Heart left ventricle (tissue), 16 donors: ENCODE measurements at regions not wholly inside any gene's neighbourhood (a gene's known extent, or its start where the extent isn't known, plus 50 kb on each side); places are given as distances from the start of the nearest gene placed in this dataset.
"Not testable (repeated sequence)": the region's sequence is repeated elsewhere in the genome, so short reads cannot be mapped to it uniquely, and the experiment has no call there.

Source experiments
- ATAC-seq, 4 donors: fragments of 200-7000 bp; cut with Tn5 transposase; one replicate each; pipeline ENCODE4 v1.9.1; 2020 to 2022; ENCODE audit warnings: moderate library complexity in 4 of 4, mild to moderate bottlenecking in 3 of 4, moderate number of reproducible peaks in 1 of 4
- DNase-seq, 5 donors: peaks; one replicate each; pipeline ENCODE4 v3.0.0-alpha.2; 2020
- H3K27ac ChIP-seq, 12 donors: fragments of 200-600 bp; sonication (generic) in 4 of 12; one replicate each; pipeline versions ENCODE4 v1.5.0 to v1.8.0; 2016 to 2022; ENCODE audit warnings: mild to moderate bottlenecking in 2 of 12
- H3K27me3 ChIP-seq, 9 donors: fragments of 200-600 bp; sonication (generic) in 2 of 9; one replicate each; pipeline versions ENCODE4 v1.5.1 to v1.8.0; 2016 to 2022; ENCODE audit warnings: mild to moderate bottlenecking in 3 of 9
- H3K36me3 ChIP-seq, 9 donors: fragments of 200-600 bp; sonication (generic) in 2 of 9; one replicate each; pipeline versions ENCODE4 v1.5.0 to v1.8.0; 2018 to 2022; ENCODE audit warnings: mild to moderate bottlenecking in 2 of 9
- H3K4me1 ChIP-seq, 12 donors: fragments of 200-600 bp; sonication (generic) in 4 of 12; one replicate each; pipeline versions ENCODE4 v1.5.0 to v1.8.0; 2016 to 2022; ENCODE audit warnings: mild to moderate bottlenecking in 3 of 12
- H3K4me3 ChIP-seq, 12 donors: fragments of 200-600 bp; sonication (generic) in 4 of 12; one replicate each; pipeline versions ENCODE4 v1.5.0 to v1.8.0; 2017 to 2022; ENCODE audit warnings: mild to moderate bottlenecking in 9 of 12, moderate library complexity in 4 of 12
- H3K9me3 ChIP-seq, 12 donors: fragments of 200-600 bp; sonication (generic) in 4 of 12; one replicate each; pipeline versions ENCODE4 v1.5.0 to v1.8.0; 2016 to 2022; ENCODE audit warnings: mild to moderate bottlenecking in 1 of 12
- POLR2A ChIP-seq, 2 donors: fragments of 450-650 bp; IDR thresholded peaks; one replicate each; pipeline ENCODE4 v1.6.1; 2017; ENCODE audit warnings: antibody characterized with exemption in 2 of 2, mild to moderate bottlenecking in 2 of 2, moderate library complexity in 2 of 2
- WGBS, 4 donors: extraction: QIAGEN DNeasy Blood & Tissue Kit in 2 of 4; methylation state at CpG; one replicate each; pipeline versions ENCODE4 v1.1.5 to v1.1.7; 2013 to 2018; 5-methylcytosine and 5-hydroxymethylcytosine counted together
- intact Hi-C, 10 donors: fragments of 100-400 bp; cut with DNase I; formaldehyde crosslinking; loops; one replicate each; pipeline versions ENCODE4 v1.11.1 to v1.14.2; 2022
- TF ChIP-seq, protein P1 (sequence below), 12 donors: fragments of 200-600 bp; sonication (generic) in 4 of 12; IDR thresholded peaks; one replicate each; pipeline versions ENCODE4 v1.5.0 to v1.8.0; 2018 to 2022; ENCODE audit warnings: antibody characterized with exemption in 12 of 12, mild to moderate bottlenecking in 5 of 12
- donor health status: ischemic (EF 13 %, LVEDD 7.1; RV severe dilation, severe dysfunction).
- donor health status: healthy with polysubstance abuse.
- donor health status: DM: no; HTN: yes; CAD: no.
- donor health status: DM: no; HTN: no; CAD: no.
- donor health status: ischemic (EF 25% LVEDD 6.9; RV normal size, moderate dysfunction).
- donor health status: ischemic (EF 25% LVEDD 5.7; RV mildly dilated, moderate dysfunction).
- donor health status: healthy.
- donor health status: DM: yes; HTN: yes; CAD: no.
- donor health status: ischemic (EF 35%, LVEDD 5.7; RV mildly dilated, moderate dysfunction).
- donor health status: nonischemic (EF 11% LVEDD 7.7; RV severe dilation, severe dysfunction).
- donor health status: DM: yes; HTN: yes; CAD: no.
- donor health status: PGD.
- donor health status: ischemic (EF 29% LVEDD 5.4; RV normal size, mild dysfunction).
- donor health status: nonischemic (EF 23%, LVEDD 6.1; RV moderate dilation, normal function).

DNA sequence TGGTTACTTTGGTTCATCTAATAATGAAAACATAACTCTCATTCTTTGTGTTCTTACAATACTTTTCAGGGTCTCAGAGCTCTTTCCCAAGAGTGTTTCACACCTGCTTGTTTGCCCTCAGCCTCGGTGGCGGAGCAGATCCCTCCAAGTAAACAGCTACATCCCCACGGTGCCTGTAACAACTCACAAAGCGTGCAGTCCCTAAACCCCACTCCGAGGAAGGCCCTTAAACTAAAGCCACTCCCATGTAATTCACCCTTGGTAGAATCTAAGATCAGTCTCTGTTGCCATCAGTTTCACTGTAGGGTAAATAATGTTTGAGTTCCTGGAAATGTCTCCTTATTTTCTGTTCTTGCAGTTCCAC is 101.1 kb downstream of the TFAP2A start:
- DNase-seq (no peak), ATAC-seq (no peak)
- peaks cover 0 to 9% (median 3%) of the 10 kb centered on the region in 9 donors for H3K27me3 ChIP-seq
- no peak overlapping the region for H3K27ac ChIP-seq
- H3K4me1 ChIP-seq: no peaks in the 10 kb centered on the region
- WGBS, 4 donors: 54 to 59% (median 58%) methylated on average over 5 of the region's 5 CpGs
- TF ChIP-seq POLR2A (IDR thresholded peaks at IDR 0.05): no peak
- H3K4me3 ChIP-seq: no peak overlapping the region
- H3K36me3 ChIP-seq: no peaks in the 10 kb centered on the region
- no peaks in the 10 kb centered on the region for H3K9me3 ChIP-seq
- intact Hi-C loops: no loop called here

DNA sequence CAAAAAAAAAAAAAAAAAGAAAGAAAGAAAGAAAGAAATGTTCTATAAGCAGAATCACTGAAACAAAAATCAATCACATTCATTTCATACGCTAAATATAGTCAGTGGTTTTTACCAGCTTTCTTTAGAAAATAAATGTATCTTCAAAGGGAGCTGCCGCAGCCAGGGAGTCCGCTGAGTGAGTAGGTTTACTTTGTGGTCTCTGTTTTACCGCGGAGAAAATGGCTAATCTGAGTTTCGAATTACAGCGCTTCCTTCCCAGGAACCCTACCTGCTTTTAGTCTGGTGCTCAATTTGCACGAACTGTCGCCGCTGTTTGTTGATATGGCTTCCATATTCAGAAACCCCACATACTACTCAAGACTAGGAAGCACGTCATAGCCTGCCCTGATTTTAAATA is 102.4 kb downstream of the TFAP2A start:
- no peak overlapping the region for H3K27ac ChIP-seq
- H3K36me3 ChIP-seq: no peaks in the 10 kb centered on the region
- TF ChIP-seq, protein P1, sequence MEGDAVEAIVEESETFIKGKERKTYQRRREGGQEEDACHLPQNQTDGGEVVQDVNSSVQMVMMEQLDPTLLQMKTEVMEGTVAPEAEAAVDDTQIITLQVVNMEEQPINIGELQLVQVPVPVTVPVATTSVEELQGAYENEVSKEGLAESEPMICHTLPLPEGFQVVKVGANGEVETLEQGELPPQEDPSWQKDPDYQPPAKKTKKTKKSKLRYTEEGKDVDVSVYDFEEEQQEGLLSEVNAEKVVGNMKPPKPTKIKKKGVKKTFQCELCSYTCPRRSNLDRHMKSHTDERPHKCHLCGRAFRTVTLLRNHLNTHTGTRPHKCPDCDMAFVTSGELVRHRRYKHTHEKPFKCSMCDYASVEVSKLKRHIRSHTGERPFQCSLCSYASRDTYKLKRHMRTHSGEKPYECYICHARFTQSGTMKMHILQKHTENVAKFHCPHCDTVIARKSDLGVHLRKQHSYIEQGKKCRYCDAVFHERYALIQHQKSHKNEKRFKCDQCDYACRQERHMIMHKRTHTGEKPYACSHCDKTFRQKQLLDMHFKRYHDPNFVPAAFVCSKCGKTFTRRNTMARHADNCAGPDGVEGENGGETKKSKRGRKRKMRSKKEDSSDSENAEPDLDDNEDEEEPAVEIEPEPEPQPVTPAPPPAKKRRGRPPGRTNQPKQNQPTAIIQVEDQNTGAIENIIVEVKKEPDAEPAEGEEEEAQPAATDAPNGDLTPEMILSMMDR (IDR thresholded peaks at IDR 0.05): no peak
- no peak for TF ChIP-seq POLR2A (IDR thresholded peaks at IDR 0.05)
- H3K4me3 ChIP-seq: no peak overlapping the region
- intact Hi-C loops: no loop called here
- H3K27me3 ChIP-seq: peaks cover 0 to 9% (median 3%) of the 10 kb centered on the region in 9 donors
- no peaks in the 10 kb centered on the region for H3K9me3 ChIP-seq
- ATAC-seq: no peak
- no peaks in the 10 kb centered on the region for H3K4me1 ChIP-seq
- no peak for DNase-seq
- WGBS, 4 donors: 66 to 74% (median 69%) methylated on average over 11 of the region's 11 CpGs

DNA sequence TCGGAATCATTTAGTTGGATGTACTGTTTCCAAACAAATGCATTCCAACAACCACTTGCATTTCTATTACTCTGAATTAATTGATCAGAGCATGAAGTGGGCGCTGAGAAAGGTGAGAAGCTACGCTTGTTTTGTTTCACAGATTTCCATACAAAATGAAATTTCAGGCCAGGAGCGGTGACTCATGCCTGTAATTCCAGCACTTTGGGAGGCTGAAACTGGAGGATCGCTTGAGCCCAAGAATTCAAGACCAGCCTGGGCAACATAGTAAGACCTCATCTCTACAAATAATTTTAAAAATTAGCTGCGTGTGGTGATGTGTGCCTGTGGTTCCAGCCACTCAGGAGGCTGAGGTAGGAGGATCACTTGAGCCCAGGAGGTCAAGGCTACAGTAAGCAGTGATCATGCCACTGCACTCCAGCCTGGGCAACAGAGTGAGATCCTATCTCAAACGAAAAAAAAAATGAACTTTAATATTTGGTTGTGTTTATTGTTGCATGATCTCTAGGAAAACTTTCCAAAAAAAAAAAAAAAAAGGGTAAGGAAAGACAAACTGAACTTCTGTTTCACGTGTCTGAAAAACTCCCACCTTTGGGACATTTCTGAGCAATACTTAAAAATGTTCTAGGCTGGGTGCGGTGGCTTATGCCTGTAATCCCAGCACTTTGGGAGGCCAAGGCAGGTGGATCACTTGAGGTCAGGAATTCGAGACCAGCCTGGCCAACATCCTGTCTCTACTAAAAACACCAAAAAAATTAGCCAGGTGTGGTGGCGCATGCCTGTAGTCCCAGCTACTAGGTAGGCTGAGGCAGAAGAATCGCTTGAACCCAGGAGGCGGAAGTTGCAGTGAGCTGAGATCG is 103.1 kb downstream of the TFAP2A start:
- intact Hi-C loops, H3K27me3 ChIP-seq, H3K36me3 ChIP-seq, DNase-seq, ATAC-seq, H3K9me3 ChIP-seq, H3K4me1 ChIP-seq, H3K4me3 ChIP-seq, H3K27ac ChIP-seq: not testable (repeated sequence)
- 87 to 91% (median 90%) methylated on average over 14 of the region's 14 CpGs for WGBS, 4 donors

DNA sequence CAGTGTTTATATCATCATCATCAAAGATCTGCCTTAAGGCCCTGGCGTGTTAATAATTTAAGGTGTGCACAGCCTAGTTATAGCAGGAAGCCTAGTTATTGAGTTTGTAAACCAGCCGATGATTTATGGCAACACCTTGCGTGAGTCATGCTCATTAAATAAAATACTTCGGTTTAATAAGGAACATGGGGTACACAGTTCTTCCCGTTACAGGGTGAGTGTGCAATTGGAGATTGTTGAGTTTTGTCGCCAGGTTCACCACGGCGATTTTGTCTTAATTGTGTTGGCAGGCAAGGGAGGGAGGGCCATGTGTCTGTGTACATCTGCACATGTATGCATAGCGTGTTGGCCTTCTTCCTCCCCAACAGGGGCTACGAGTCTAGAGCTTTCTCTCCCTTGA is 104.0 kb downstream of the TFAP2A start:
- DNase-seq: no peak
- Histone ChIP-seq H3K27ac (no peak overlapping the region), H3K4me3 (no peak overlapping the region), H3K4me1 (no peaks in the 10 kb centered on the region), H3K9me3 (no peaks in the 10 kb centered on the region), H3K36me3 (no peaks in the 10 kb centered on the region), H3K27me3 (peaks cover 0 to 8% (median 3%) of the 10 kb centered on the region in 9 donors)
- intact Hi-C loops: no loop called here
- 88 to 91% (median 90%) methylated on average over 10 of the region's 10 CpGs for WGBS, 4 donors
- no peak for ATAC-seq
- TF ChIP-seq, protein P1 (IDR thresholded peaks at IDR 0.05): no peak
- no peak for TF ChIP-seq POLR2A (IDR thresholded peaks at IDR 0.05)

DNA sequence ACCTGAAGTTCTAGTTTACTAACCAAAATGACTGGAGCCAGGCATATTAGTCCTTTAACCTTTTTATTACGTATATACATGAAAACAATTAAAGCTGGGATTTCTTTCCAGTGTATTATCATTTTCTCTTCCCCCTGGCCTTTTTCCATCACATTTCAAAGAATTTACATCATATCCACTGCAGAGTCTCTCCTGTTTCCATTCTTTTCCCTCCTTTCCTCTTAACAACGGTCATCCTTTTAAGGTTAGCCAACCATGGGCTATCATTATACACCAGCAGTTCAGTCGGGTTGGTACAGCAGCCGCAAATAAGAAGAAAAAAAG is 104.6 kb downstream of the TFAP2A start:
- no peaks in the 10 kb centered on the region for H3K4me1 ChIP-seq
- no peak for DNase-seq
- no peak overlapping the region for H3K27ac ChIP-seq
- no peak for ATAC-seq
- H3K4me3 ChIP-seq: no peak overlapping the region
- no peak for TF ChIP-seq POLR2A (IDR thresholded peaks at IDR 0.05)
- TF ChIP-seq, protein P1 (IDR thresholded peaks at IDR 0.05): no peak
- H3K36me3 ChIP-seq: no peaks in the 10 kb centered on the region
- 43 to 66% (median 60%) methylated on average over 4 of the region's 4 CpGs for WGBS, 4 donors
- intact Hi-C loops: no loop called here
- H3K27me3 ChIP-seq: peaks cover 0 to 7% (median 3%) of the 10 kb centered on the region in 9 donors
- H3K9me3 ChIP-seq: no peaks in the 10 kb centered on the region
